Trophoblast cell (in vitro differentiated cells and primary cell): ENCODE measurements at regions not wholly inside any gene's neighbourhood (a gene's known extent, or its start where the extent isn't known, plus 50 kb on each side); places are given as distances from the start of the nearest gene placed in this dataset.
A peak's percentile ranks its signal among the peaks of the same experiment; 100 is the strongest.

Experiments used
- DNase-seq, 2 donors: peaks; one replicate each; pipeline ENCODE4 v3.0.0-alpha.2; 2016
- H2AFZ ChIP-seq: 2 replicates; pipeline ENCODE4 v1.6.1; 2013; ENCODE audit warnings: low read length, moderate library complexity, mild to moderate bottlenecking; ENCODE audit not compliant: insufficient read depth, poor library complexity
- H2AK5ac ChIP-seq: 2 replicates; pipeline ENCODE4 v1.6.1; 2013; ENCODE audit warnings: mild to moderate bottlenecking, low read length
- H2BK120ac ChIP-seq: 2 replicates; pipeline ENCODE4 v1.6.1; 2013; ENCODE audit warnings: low read length, mild to moderate bottlenecking, moderate library complexity; ENCODE audit not compliant: insufficient read depth, poor library complexity
- H2BK12ac ChIP-seq: 2 replicates; pipeline ENCODE4 v1.6.1; 2013; ENCODE audit warnings: mild to moderate bottlenecking, low read length, moderate library complexity
- H2BK5ac ChIP-seq: 2 replicates; pipeline ENCODE4 v1.6.1; 2013; ENCODE audit warnings: low read length, low read depth, moderate library complexity, mild to moderate bottlenecking; ENCODE audit not compliant: poor library complexity
- H3K14ac ChIP-seq: 2 replicates; pipeline ENCODE4 v1.6.1; 2013; ENCODE audit warnings: mild to moderate bottlenecking, low read length
- H3K18ac ChIP-seq: 2 replicates; pipeline ENCODE4 v1.6.1; 2013; ENCODE audit warnings: mild to moderate bottlenecking, low read length
- H3K23ac ChIP-seq: 2 replicates; pipeline ENCODE4 v1.6.1; 2013; ENCODE audit warnings: low read length
- H3K27ac ChIP-seq: 2 replicates; pipeline ENCODE4 v1.5.1; 2013; ENCODE audit warnings: low read depth, mild to moderate bottlenecking, inconsistent platforms, low read length, moderate library complexity
- H3K27me3 ChIP-seq: 2 replicates; pipeline ENCODE4 v1.6.1; 2013; ENCODE audit warnings: inconsistent platforms, mild to moderate bottlenecking, low read length, moderate library complexity; ENCODE audit not compliant: insufficient read depth
- H3K36me3 ChIP-seq, 2 experiments: 1 replicate in 1 of 2; 2 replicates in 1 of 2; pipeline ENCODE4 v1.6.1; 2013; ENCODE audit warnings: low read length in 2 of 2, mild to moderate bottlenecking in 2 of 2, moderate library complexity in 1 of 2; ENCODE audit not compliant: insufficient read depth in 2 of 2, control insufficient read depth in 1 of 2
- H3K4ac ChIP-seq: 2 replicates; pipeline ENCODE4 v1.6.1; 2013; ENCODE audit warnings: low read depth, mild to moderate bottlenecking, low read length, moderate library complexity
- H3K4me1 ChIP-seq, 2 experiments: 1 replicate in 1 of 2; 2 replicates in 1 of 2; pipeline ENCODE4 v1.6.1; 2013; ENCODE audit warnings: low read length in 2 of 2, mild to moderate bottlenecking in 2 of 2, moderate library complexity in 1 of 2; ENCODE audit not compliant: insufficient read depth in 2 of 2, control insufficient read depth in 1 of 2
- H3K4me2 ChIP-seq: 2 replicates; pipeline ENCODE4 v1.6.1; 2013; ENCODE audit warnings: inconsistent platforms, mild to moderate bottlenecking, low read length, moderate library complexity
- H3K4me3 ChIP-seq: 2 replicates; pipeline ENCODE4 v1.5.1; 2013; ENCODE audit warnings: mild to moderate bottlenecking, low read depth, low read length, inconsistent platforms
- H3K79me1 ChIP-seq: one replicate; pipeline ENCODE4 v1.6.1; 2013; ENCODE audit warnings: low read length
- H3K79me2 ChIP-seq: 2 replicates; pipeline ENCODE4 v1.6.1; 2013; ENCODE audit warnings: low read length, mild to moderate bottlenecking; ENCODE audit not compliant: control insufficient read depth, insufficient read depth, poor library complexity
- H3K9ac ChIP-seq: 2 replicates; pipeline ENCODE4 v1.6.1; 2013; ENCODE audit warnings: mild to moderate bottlenecking, low read length
- H3K9me3 ChIP-seq: 2 replicates; pipeline ENCODE4 v1.6.1; 2013; ENCODE audit warnings: low read depth, mild to moderate bottlenecking, control low read depth, inconsistent platforms, low read length; ENCODE audit not compliant: insufficient read depth
- H4K12ac ChIP-seq: 2 replicates; pipeline ENCODE4 v1.6.1; 2013; ENCODE audit warnings: low read depth, mild to moderate bottlenecking, low read length, moderate library complexity
- H4K8ac ChIP-seq: 2 replicates; pipeline ENCODE4 v1.6.1; 2013; ENCODE audit warnings: low read depth, mild to moderate bottlenecking, low read length, moderate library complexity
- H4K91ac ChIP-seq: one replicate; pipeline ENCODE4 v1.6.1; 2013; ENCODE audit warnings: low read depth, mild to moderate bottlenecking, low read length, moderate library complexity
- WGBS: extraction: QIAGEN DNeasy Blood & Tissue Kit; methylation state at CpG from one replicate; pipeline ENCODE4 v1.1.7; 2013; ENCODE audit warnings: missing lambda C conversion rate; ENCODE audit not compliant: insufficient read length, insufficient coverage; ENCODE audit errors: extremely low coverage; 5-methylcytosine and 5-hydroxymethylcytosine counted together

DNA sequence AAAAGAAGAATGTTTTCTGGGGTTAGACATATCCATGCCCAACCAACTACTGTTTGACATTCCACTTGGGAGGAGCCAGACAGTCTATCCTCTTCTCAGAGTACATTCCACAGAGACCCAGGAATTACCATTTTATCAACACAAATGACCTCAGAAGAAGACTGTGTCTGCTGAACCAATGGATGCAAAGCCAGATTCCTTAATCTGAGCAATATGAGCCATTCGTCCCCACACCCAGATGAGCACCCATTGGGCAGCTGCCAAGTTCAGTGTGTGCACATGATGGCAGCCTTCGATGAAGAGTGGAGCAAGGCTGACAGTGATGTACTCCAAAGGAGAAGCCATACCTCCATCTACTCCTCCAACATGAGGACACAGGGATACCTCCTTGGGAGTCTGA is 111.3 kb downstream of the ZNF674 start:
- H3K23ac ChIP-seq: no peak overlapping the region
- no peak overlapping the region for H3K18ac ChIP-seq
- H2AK5ac ChIP-seq: no peak overlapping the region
- no peak overlapping the region for H3K14ac ChIP-seq
- WGBS: no CpG with 5 or more reads among the region's 2 CpGs
- no peaks in the 10 kb centered on the region for H3K36me3 ChIP-seq
- no peak overlapping the region for H4K8ac ChIP-seq
- H3K79me2 ChIP-seq: no peaks in the 10 kb centered on the region
- no peak overlapping the region for H3K27ac ChIP-seq
- no peak overlapping the region for H3K4ac ChIP-seq
- no peak for DNase-seq
- no peak overlapping the region for H4K91ac ChIP-seq
- H3K4me1 ChIP-seq: no peaks in the 10 kb centered on the region
- H2AFZ ChIP-seq: no peak overlapping the region
- no peak overlapping the region for H2BK5ac ChIP-seq
- no peaks in the 10 kb centered on the region for H3K79me1 ChIP-seq
- H3K4me2 ChIP-seq: no peak overlapping the region
- no peak overlapping the region for H2BK120ac ChIP-seq
- H3K9ac ChIP-seq: no peak overlapping the region
- H3K27me3 ChIP-seq: no peaks in the 10 kb centered on the region
- no peak overlapping the region for H3K4me3 ChIP-seq
- H3K9me3 ChIP-seq: no peaks in the 10 kb centered on the region
- H4K12ac ChIP-seq: no peak overlapping the region
- no peak overlapping the region for H2BK12ac ChIP-seq

DNA sequence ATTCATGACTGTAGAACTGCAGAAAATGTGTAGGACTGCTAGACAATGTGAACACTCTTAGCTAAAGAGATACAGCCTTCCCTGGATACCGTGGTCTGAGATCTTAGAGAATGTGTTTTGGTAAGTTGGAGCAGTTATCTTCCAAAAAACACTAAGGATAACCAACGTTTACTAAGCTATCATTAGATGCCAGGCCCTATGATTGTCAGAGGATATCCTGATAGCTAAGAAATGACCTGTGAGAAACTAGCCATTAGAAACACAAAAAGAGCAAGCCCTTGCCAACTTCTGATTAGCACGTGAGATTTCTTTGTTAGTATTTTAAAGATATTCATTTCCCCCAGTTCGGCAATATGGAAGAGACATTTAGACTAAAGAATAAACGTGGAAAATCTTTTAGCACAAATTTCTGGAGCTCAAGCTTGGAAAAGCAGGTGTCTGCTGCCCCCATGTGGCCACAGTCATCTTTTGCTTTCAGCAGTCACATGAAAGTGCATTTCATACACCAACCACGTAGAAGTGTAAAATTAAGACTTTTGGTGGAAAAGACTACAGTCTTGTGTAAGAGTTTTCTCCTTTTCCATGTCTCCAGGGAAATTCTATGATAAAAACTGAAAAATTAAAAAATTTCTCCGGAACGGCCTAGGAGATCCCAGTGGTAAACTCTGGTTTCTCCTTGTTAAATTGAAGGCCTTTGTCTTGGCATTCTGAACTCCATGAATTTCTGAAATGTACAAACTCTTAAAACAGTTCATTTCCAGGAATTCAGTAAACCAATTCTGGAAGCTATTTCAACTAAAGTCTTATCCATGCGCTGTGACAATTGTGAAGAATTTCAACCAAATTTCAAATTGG is 136.4 kb downstream of the ZNF674 start:
- H2AFZ ChIP-seq: no peak overlapping the region
- H3K18ac ChIP-seq: no peak overlapping the region
- H4K12ac ChIP-seq: no peak overlapping the region

DNA sequence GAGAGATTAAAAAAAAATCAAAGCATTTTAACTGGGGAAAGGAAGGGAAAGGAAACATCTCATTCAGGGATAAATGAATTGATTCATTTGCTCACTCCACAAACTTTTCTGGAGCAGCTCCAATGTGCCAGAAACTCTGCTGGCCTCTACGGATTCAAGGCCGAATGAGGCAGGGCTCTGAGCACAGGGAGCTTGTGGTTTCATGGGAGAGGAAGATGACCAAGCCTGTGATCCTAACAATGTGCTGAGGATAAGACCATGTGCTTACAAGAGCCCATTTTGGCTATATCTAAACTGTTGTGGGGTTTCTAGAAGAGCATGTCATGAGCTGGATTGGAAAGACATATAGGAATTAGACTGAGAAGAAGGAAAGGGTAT is 137.5 kb downstream of the ZNF674 start:
- H3K4me1 ChIP-seq: no peaks in the 10 kb centered on the region
- no peak overlapping the region for H4K91ac ChIP-seq
- H3K79me1 ChIP-seq: no peaks in the 10 kb centered on the region
- H3K9ac ChIP-seq: no peak overlapping the region
- H4K12ac ChIP-seq: no peak overlapping the region
- H3K4ac ChIP-seq: no peak overlapping the region
- H3K79me2 ChIP-seq: no peaks in the 10 kb centered on the region
- H2BK5ac ChIP-seq: no peak overlapping the region
- no peak overlapping the region for H3K4me2 ChIP-seq
- no peak overlapping the region for H3K14ac ChIP-seq
- no peak overlapping the region for H3K23ac ChIP-seq
- no peak overlapping the region for H2AFZ ChIP-seq
- H3K27me3 ChIP-seq: no peaks in the 10 kb centered on the region
- no peaks in the 10 kb centered on the region for H3K36me3 ChIP-seq
- no peak overlapping the region for H3K27ac ChIP-seq
- no peak overlapping the region for H2AK5ac ChIP-seq
- no peak for DNase-seq
- H2BK12ac ChIP-seq: no peak overlapping the region
- H3K18ac ChIP-seq: no peak overlapping the region
- no peak overlapping the region for H2BK120ac ChIP-seq
- H3K4me3 ChIP-seq: no peak overlapping the region
- H4K8ac ChIP-seq: no peak overlapping the region
- no peaks in the 10 kb centered on the region for H3K9me3 ChIP-seq
- WGBS: no CpG with 5 or more reads among the region's 2 CpGs

More for the DNA sequence above, 136.4 kb downstream of the ZNF674 start:
- no peak overlapping the region for H4K8ac ChIP-seq
- H3K14ac ChIP-seq: no peak overlapping the region
- no peak overlapping the region for H3K4ac ChIP-seq
- H3K4me2 ChIP-seq: no peak overlapping the region
- no peaks in the 10 kb centered on the region for H3K9me3 ChIP-seq
- H4K91ac ChIP-seq: no peak overlapping the region
- H3K79me1 ChIP-seq: no peaks in the 10 kb centered on the region
- no CpG with 5 or more reads among the region's 9 CpGs for WGBS
- H3K27me3 ChIP-seq: no peaks in the 10 kb centered on the region
- no peak overlapping the region for H3K9ac ChIP-seq
- no peak overlapping the region for H3K27ac ChIP-seq
- no peak overlapping the region for H2BK5ac ChIP-seq
- H2AK5ac ChIP-seq: no peak overlapping the region
- H2BK12ac ChIP-seq: no peak overlapping the region
- no peaks in the 10 kb centered on the region for H3K4me1 ChIP-seq
- no peak overlapping the region for H3K23ac ChIP-seq
- no peak overlapping the region for H3K4me3 ChIP-seq
- DNase-seq: peak; percentile 25 to 78
- no peak overlapping the region for H2BK120ac ChIP-seq
- no peaks in the 10 kb centered on the region for H3K79me2 ChIP-seq
- no peaks in the 10 kb centered on the region for H3K36me3 ChIP-seq

DNA sequence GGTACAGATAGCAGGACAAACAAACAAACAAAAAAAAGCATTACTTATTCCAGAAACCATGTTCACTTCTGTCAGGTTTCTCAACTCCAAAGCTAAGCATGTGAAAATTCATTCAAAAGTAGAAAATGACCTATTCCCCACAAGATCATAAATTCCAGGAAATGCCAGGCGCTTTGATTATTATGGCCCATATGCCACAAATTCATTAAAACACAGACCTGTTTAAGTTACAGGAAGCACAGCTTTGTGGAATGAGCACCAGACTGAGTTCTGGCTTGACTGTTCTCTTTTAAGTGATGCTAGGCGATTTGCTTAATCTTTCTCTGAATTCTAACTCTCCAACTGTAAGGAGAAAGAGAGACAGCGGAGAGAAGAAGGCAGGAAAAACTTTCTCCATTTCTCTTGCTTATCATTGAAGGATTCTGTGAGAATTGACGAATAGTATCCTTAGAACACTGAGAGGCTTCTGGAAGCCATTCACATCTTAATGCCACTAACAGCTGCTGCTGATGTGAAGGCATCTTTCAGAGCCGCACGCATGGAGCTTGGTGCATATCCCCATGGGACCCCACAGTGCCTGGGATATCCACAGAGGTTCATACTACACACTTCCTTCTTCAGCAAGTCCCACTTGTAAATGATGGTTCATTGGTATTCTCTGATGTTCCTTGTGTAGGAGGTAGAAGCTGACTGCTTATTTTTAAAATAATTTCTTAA is 138.0 kb downstream of the ZNF674 start:
- no CpG with 5 or more reads among the region's 6 CpGs for WGBS
- no peak overlapping the region for H4K91ac ChIP-seq
- no peak overlapping the region for H2BK120ac ChIP-seq
- no peak overlapping the region for H2AK5ac ChIP-seq
- no peaks in the 10 kb centered on the region for H3K4me1 ChIP-seq
- no peaks in the 10 kb centered on the region for H3K79me2 ChIP-seq
- no peaks in the 10 kb centered on the region for H3K9me3 ChIP-seq
- H3K4me3 ChIP-seq: no peak overlapping the region
- H4K8ac ChIP-seq: no peak overlapping the region
- H3K4ac ChIP-seq: no peak overlapping the region
- no peak overlapping the region for H3K23ac ChIP-seq
- no peak overlapping the region for H2AFZ ChIP-seq
- no peaks in the 10 kb centered on the region for H3K79me1 ChIP-seq
- no peak overlapping the region for H4K12ac ChIP-seq
- no peak overlapping the region for H3K27ac ChIP-seq
- no peak overlapping the region for H2BK12ac ChIP-seq
- DNase-seq: no peak
- no peak overlapping the region for H2BK5ac ChIP-seq
- no peak overlapping the region for H3K14ac ChIP-seq
- H3K36me3 ChIP-seq: no peaks in the 10 kb centered on the region
- no peaks in the 10 kb centered on the region for H3K27me3 ChIP-seq
- H3K18ac ChIP-seq: no peak overlapping the region
- no peak overlapping the region for H3K9ac ChIP-seq
- no peak overlapping the region for H3K4me2 ChIP-seq
